GM12878 (cell line): ENCODE measurements at regions not wholly inside any gene's neighbourhood (a gene's known extent, or its start where the extent isn't known, plus 50 kb on each side); places are given as distances from the start of the nearest gene placed in this dataset.

Source experiments
- ATAC-seq: fragments of 200-7000 bp; cut with Tn5 transposase; 3 replicates; pipeline ENCODE4 v1.9.1; 2020; ENCODE audit warnings: mild to moderate bottlenecking, moderate library complexity
- BruUV-seq: library from RNA; stranded (reverse); fragments of 400-500 nt; replicated peaks from 2 replicates; lab custom pipeline; 2021; lab: Mats Ljungman, UMichigan
- CTCF ChIA-PET: fragments of 300-600 bp; sonication (Branson Sonifier 250); formaldehyde crosslinking; extraction: SDS; loops from one replicate; lab custom pipeline; 2021; ENCODE audit warnings: inconsistent platforms; lab: Yijun Ruan, JAX
- POLR2A ChIA-PET: fragments of 350-600 bp; formaldehyde crosslinking; extraction: SDS; loops from one replicate; lab custom pipeline; 2021; ENCODE audit warnings: inconsistent platforms; lab: Charles Lee
- RAD21 ChIA-PET: fragments of 300-600 bp; sonication (Branson Sonifier 250); formaldehyde crosslinking; loops from one replicate; lab custom pipeline; 2023; ENCODE audit warnings: antibody characterized with exemption; ENCODE audit not compliant: unreplicated experiment; lab: Charles Lee
- SMC1A ChIA-PET: fragments of 300-600 bp; sonication (Branson Sonifier 250); formaldehyde crosslinking; loops from one replicate; lab custom pipeline; 2023; ENCODE audit not compliant: unreplicated experiment, uncharacterized antibody; lab: Charles Lee
- DNase-seq: peaks from one replicate; pipeline ENCODE4 v3.0.0-alpha.2; 2011; ENCODE audit warnings: low read depth, low spot score
- FAIRE-seq: peaks from 3 replicates; lab custom pipeline; 2011; peaks lifted over from hg19 to GRCh38; lab: Jason Lieb, UNC
- H2AFZ ChIP-seq: 2 replicates; pipeline ENCODE4 v1.6.0; 2011; ENCODE audit warnings: low read depth, low read length, control low read depth; ENCODE audit not compliant: control insufficient read depth
- H3K27ac ChIP-seq: 2 replicates; pipeline ENCODE4 v1.5.1; 2011; ENCODE audit warnings: control low read depth; ENCODE audit not compliant: control insufficient read depth, insufficient read depth
- H3K27me3 ChIP-seq, 2 experiments: replicated peaks in 1 of 2; 2 replicates each; pipeline versions ENCODE4 v1.6.0 to v1.6.1; 2011; ENCODE audit warnings: low read length in 1 of 2; ENCODE audit not compliant: control insufficient read depth in 2 of 2, insufficient read depth in 2 of 2
- H3K36me3 ChIP-seq, 2 experiments: 2 replicates each; pipeline ENCODE4 v1.5.1; 2011; ENCODE audit warnings: low read length in 1 of 2; ENCODE audit not compliant: control insufficient read depth in 2 of 2, insufficient read depth in 2 of 2
- H3K4me1 ChIP-seq: 2 replicates; pipeline ENCODE4 v1.6.1; 2011; ENCODE audit warnings: mild to moderate bottlenecking, low read length, moderate library complexity, mixed read lengths; ENCODE audit not compliant: control insufficient read depth, insufficient read depth
- H3K4me2 ChIP-seq: 2 replicates; pipeline ENCODE4 v1.6.0; 2011; ENCODE audit warnings: control low read depth; ENCODE audit not compliant: control insufficient read depth, insufficient read depth
- H3K4me3 ChIP-seq: fragments of 200-600 bp; sonication (generic); 2 replicates; pipeline ENCODE4 v1.5.1; 2016
- H3K79me2 ChIP-seq: 2 replicates; pipeline ENCODE4 v1.6.0; 2011; ENCODE audit warnings: low read length; ENCODE audit not compliant: control insufficient read depth, insufficient read depth
- H3K9ac ChIP-seq: 2 replicates; pipeline ENCODE4 v1.8.0; 2011; ENCODE audit warnings: low read length, control low read depth, mixed read lengths; ENCODE audit not compliant: control insufficient read depth, insufficient read depth
- H3K9me3 ChIP-seq: replicated peaks from 3 replicates; pipeline ENCODE4 v1.5.1; 2011; ENCODE audit warnings: mild to moderate bottlenecking, low read length; ENCODE audit not compliant: control insufficient read depth, insufficient read depth
- H4K20me1 ChIP-seq: 2 replicates; pipeline ENCODE4 v1.6.0; 2011; ENCODE audit not compliant: control insufficient read depth, insufficient read depth
- ASH2L ChIP-seq: fragments of 300-600, 200-600 bp; sonication (generic); IDR thresholded peaks from 2 replicates; pipeline ENCODE4 v1.6.1; 2017; ENCODE audit warnings: low read depth, mild to moderate bottlenecking, borderline replicate concordance
- BHLHE40 ChIP-seq, 2 experiments: fragments of 450-650 bp in 1 of 2; IDR thresholded peaks; 2 replicates each; pipeline ENCODE4 v1.6.1; 2011 to 2017; ENCODE audit warnings: low read depth in 2 of 2, borderline replicate concordance in 1 of 2, improper control_type of control experiment in 1 of 2, low read length in 1 of 2, mild to moderate bottlenecking in 1 of 2
- CBX3 ChIP-seq: fragments of 200-600 bp; sonication (generic); IDR thresholded peaks from 2 replicates; pipeline ENCODE4 v1.6.1; 2016; ENCODE audit warnings: low read depth, borderline replicate concordance
- CREB1 ChIP-seq: IDR thresholded peaks from 2 replicates; pipeline ENCODE4 v1.6.1; 2012; ENCODE audit warnings: low read depth, mild to moderate bottlenecking, inconsistent platforms
- CREM ChIP-seq: IDR thresholded peaks from 2 replicates; pipeline ENCODE4 v1.6.1; 2014; ENCODE audit warnings: antibody characterized with exemption, low read depth
- DPF2 ChIP-seq: fragments of 450-650 bp; IDR thresholded peaks from 2 replicates; pipeline ENCODE4 v1.6.1; 2017; ENCODE audit warnings: mild to moderate bottlenecking
- EZH2 ChIP-seq: IDR thresholded peaks from 2 replicates; pipeline ENCODE4 v1.6.1; 2012; ENCODE audit warnings: low read depth, mild to moderate bottlenecking, control low read depth, inconsistent platforms, low read length, borderline replicate concordance; ENCODE audit not compliant: control insufficient read depth
- JUND ChIP-seq: IDR thresholded peaks from 2 replicates; pipeline ENCODE4 v1.6.1; 2012; ENCODE audit warnings: low read depth, mild to moderate bottlenecking, low read length, improper control_type of control experiment, moderate library complexity
- MEF2B ChIP-seq: fragments of 450-650 bp; IDR thresholded peaks from 2 replicates; pipeline ENCODE4 v1.6.1; 2018; ENCODE audit warnings: mild to moderate bottlenecking, moderate library complexity; ENCODE audit not compliant: partially characterized antibody, poor library complexity, severe bottlenecking
- MYB ChIP-seq: fragments of 150-350 bp; IDR thresholded peaks from 2 replicates; pipeline ENCODE4 v1.6.1; 2014; ENCODE audit warnings: mild to moderate bottlenecking, low read depth, low read length, borderline replicate concordance
- PBX3 ChIP-seq: IDR thresholded peaks from 2 replicates; pipeline ENCODE4 v1.6.1; 2011; ENCODE audit warnings: mild to moderate bottlenecking, low read depth, low read length, moderate library complexity; ENCODE audit not compliant: insufficient replicate concordance
- SMARCA5 ChIP-seq: fragments of 450-650 bp; IDR thresholded peaks from 2 replicates; pipeline ENCODE4 v1.6.1; 2017; ENCODE audit warnings: mild to moderate bottlenecking
- SUZ12 ChIP-seq: fragments of 200-600 bp; sonication (generic); IDR thresholded peaks from one replicate; pipeline ENCODE4 v1.6.1; 2018; ENCODE audit warnings: antibody characterized with exemption, mild to moderate bottlenecking; ENCODE audit not compliant: unreplicated experiment
- TARDBP ChIP-seq: IDR thresholded peaks from 2 replicates; pipeline ENCODE4 v1.6.1; 2016; ENCODE audit warnings: borderline replicate concordance
- TCF3 ChIP-seq: IDR thresholded peaks from 2 replicates; pipeline ENCODE4 v1.6.1; 2012; ENCODE audit warnings: low read depth, mild to moderate bottlenecking, low read length, borderline replicate concordance; ENCODE audit not compliant: insufficient read depth
- USF2 ChIP-seq: IDR thresholded peaks from 2 replicates; pipeline ENCODE4 v1.6.1; 2011; ENCODE audit warnings: low read depth, low read length, improper control_type of control experiment, borderline replicate concordance
- YY1 ChIP-seq: IDR thresholded peaks from 2 replicates; pipeline ENCODE4 v1.6.1; 2011; ENCODE audit warnings: low read depth, mild to moderate bottlenecking, low read length
- ZNF384 ChIP-seq: IDR thresholded peaks from 2 replicates; pipeline ENCODE4 v1.6.1; 2012; ENCODE audit warnings: low read depth, mild to moderate bottlenecking, low read length, improper control_type of control experiment, borderline replicate concordance
- ZZZ3 ChIP-seq: IDR thresholded peaks from 2 replicates; pipeline ENCODE4 v1.6.1; 2011; ENCODE audit warnings: low read depth; ENCODE audit not compliant: control insufficient read depth, insufficient read length
- WGBS: methylation state at CpG from one replicate; pipeline ENCODE4 v1.1.6; 2016; ENCODE audit warnings: low lambda C conversion rate; ENCODE audit not compliant: insufficient replicate concordance, insufficient coverage; ENCODE audit errors: missing lambda C conversion rate; 5-methylcytosine and 5-hydroxymethylcytosine counted together
- in situ Hi-C: fragments of 300-500 bp; cut with MboI; formaldehyde crosslinking; loops from 9 replicates; pipeline ENCODE4 v1.14.3; 2018; ENCODE audit warnings: mixed read lengths
- intact Hi-C: fragments of 100-400 bp; cut with micrococcal nuclease; formaldehyde crosslinking; loops from one replicate; pipeline ENCODE4 v1.14.2; 2022; ENCODE audit not compliant: unreplicated experiment

GRCh38 chr13:34364633-34365032 lies 546.7 kb downstream of the RFC3 start:
- POLR2A ChIA-PET, result no interaction called here
- Histone ChIP-seq H3K4me2 (no peak overlapping the region), H2AFZ (no peak overlapping the region), H3K27ac (no peak overlapping the region), H3K4me3 (no peak overlapping the region), H4K20me1 (no peaks in the 10 kb centered on the region), H3K79me2 (no peaks in the 10 kb centered on the region), H3K27me3 (no peaks in the 10 kb centered on the region), H3K9me3 (no peaks in the 10 kb centered on the region), H3K36me3 (no peaks in the 10 kb centered on the region), H3K4me1 (no peaks in the 10 kb centered on the region), H3K9ac (no peak overlapping the region)
- ATAC-seq, result no peak
- no peak for FAIRE-seq
- SMC1A ChIA-PET, result no interaction called here
- TF ChIP-seq TCF3 (no peak), DPF2 (no peak), MEF2B (no peak), SUZ12 (no peak), EZH2 (no peak), SMARCA5 (no peak), BHLHE40 (IDR thresholded peaks at IDR 0.05; ENCODE audit: borderline replicate concordance in 1 of 2, low read depth in 2 of 2, low read length in 1 of 2) (no peak), ASH2L (no peak), JUND (no peak), USF2 (no peak), ZNF384 (no peak), CREB1 (no peak), TARDBP (no peak), MYB (no peak), PBX3 (no peak), CBX3 (no peak), YY1 (no peak), ZZZ3 (no peak), CREM (no peak)
- no TSS peak for BruUV-seq
- WGBS, result 0% methylated on average over 1 of the region's 1 CpG
- DNase-seq, result no peak
- CTCF ChIA-PET, result no interaction called here
- intact Hi-C loops (no loop called here), in situ Hi-C loops (no loop called here)
- RAD21 ChIA-PET, result no interaction called here
